GM23338 (cell line): ENCODE measurements at regions not wholly inside any gene's neighbourhood (a gene's known extent, or its start where the extent isn't known, plus 50 kb on each side); places are given as distances from the start of the nearest gene placed in this dataset.

Experiments used
- CREB1 ChIP-seq: fragments of 250-450 bp; sonication (Bioruptor Pico); IDR thresholded peaks from 2 replicates; pipeline ENCODE4 v1.5.0; 2020; ENCODE audit warnings: low read depth, mild to moderate bottlenecking, moderate library complexity
- CTCF ChIP-seq, 2 experiments: fragments of 200-600 bp in 1 of 2; sonication (generic) in 1 of 2; conservative IDR thresholded peaks; 2 replicates each; pipeline versions ENCODE4 v1.5.1 to v1.6.1; 2016 to 2017; ENCODE audit warnings: antibody characterized with exemption in 2 of 2, low read depth in 2 of 2, mild to moderate bottlenecking in 2 of 2, moderate library complexity in 1 of 2
- ETS1 ChIP-seq: IDR thresholded peaks from 2 replicates; pipeline ENCODE4 v1.6.1; 2016; ENCODE audit warnings: antibody characterized with exemption
- EZH2 ChIP-seq: fragments of 200-600 bp; sonication (generic); IDR thresholded peaks from one replicate; pipeline ENCODE4 v1.8.0; 2017; ENCODE audit warnings: antibody characterized with exemption, mild to moderate bottlenecking, low read depth; ENCODE audit not compliant: unreplicated experiment
- EZH2phosphoT487 ChIP-seq: fragments of 200-600 bp; sonication (generic); IDR thresholded peaks from one replicate; pipeline ENCODE4 v1.8.1; 2018; ENCODE audit warnings: antibody characterized with exemption; ENCODE audit not compliant: unreplicated experiment
- JUNB ChIP-seq: IDR thresholded peaks from one replicate; pipeline ENCODE4 v1.6.1; 2016; ENCODE audit warnings: antibody characterized with exemption; ENCODE audit not compliant: unreplicated experiment
- NANOG ChIP-seq: IDR thresholded peaks from 2 replicates; pipeline ENCODE4 v1.6.1; 2016; ENCODE audit warnings: antibody characterized with exemption, borderline replicate concordance
- POLR2AphosphoS5 ChIP-seq: IDR thresholded peaks from 2 replicates; pipeline ENCODE4 v1.6.1; 2016; ENCODE audit warnings: antibody characterized with exemption, low read depth
- ZNF331 ChIP-seq: fragments of 250-450 bp; sonication (Bioruptor Pico); IDR thresholded peaks from 2 replicates; pipeline ENCODE4 v1.5.0; 2020; ENCODE audit warnings: low read depth, mild to moderate bottlenecking, moderate library complexity
- TF ChIP-seq, protein P1 (sequence below): IDR thresholded peaks from one replicate; pipeline ENCODE4 v1.6.1; 2018; ENCODE audit warnings: antibody characterized with exemption; ENCODE audit not compliant: unreplicated experiment

DNA sequence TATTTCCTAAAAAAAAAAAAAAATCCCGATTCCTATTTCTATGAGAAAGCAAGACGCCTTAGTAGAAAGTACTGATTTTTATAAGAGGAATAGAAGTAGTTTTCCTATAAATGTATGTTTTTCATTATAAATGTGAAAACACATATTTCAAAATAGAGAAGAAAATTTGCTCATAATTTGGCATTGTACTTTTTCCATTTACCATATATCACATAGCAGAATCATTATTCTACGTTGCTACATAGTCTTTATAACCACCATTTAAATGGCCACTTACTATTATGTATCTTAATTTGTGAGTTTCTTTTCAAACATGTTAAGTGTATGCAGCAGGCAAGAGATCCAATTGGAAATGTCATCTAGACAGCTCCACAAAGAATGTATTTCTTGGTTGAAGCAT is 99.0 kb downstream of the CCDC34 start:
- no peak for TF ChIP-seq EZH2
- TF ChIP-seq EZH2phosphoT487 = no peak
- TF ChIP-seq CTCF (conservative IDR thresholded peaks at IDR 0.05; ENCODE audit: low read depth in 2 of 2) = no peak
- TF ChIP-seq POLR2AphosphoS5 = no peak
- TF ChIP-seq ETS1 = no peak
- TF ChIP-seq JUNB = no peak
- TF ChIP-seq CREB1 (CRISPR knock-in tag) = no peak
- TF ChIP-seq, protein P1, sequence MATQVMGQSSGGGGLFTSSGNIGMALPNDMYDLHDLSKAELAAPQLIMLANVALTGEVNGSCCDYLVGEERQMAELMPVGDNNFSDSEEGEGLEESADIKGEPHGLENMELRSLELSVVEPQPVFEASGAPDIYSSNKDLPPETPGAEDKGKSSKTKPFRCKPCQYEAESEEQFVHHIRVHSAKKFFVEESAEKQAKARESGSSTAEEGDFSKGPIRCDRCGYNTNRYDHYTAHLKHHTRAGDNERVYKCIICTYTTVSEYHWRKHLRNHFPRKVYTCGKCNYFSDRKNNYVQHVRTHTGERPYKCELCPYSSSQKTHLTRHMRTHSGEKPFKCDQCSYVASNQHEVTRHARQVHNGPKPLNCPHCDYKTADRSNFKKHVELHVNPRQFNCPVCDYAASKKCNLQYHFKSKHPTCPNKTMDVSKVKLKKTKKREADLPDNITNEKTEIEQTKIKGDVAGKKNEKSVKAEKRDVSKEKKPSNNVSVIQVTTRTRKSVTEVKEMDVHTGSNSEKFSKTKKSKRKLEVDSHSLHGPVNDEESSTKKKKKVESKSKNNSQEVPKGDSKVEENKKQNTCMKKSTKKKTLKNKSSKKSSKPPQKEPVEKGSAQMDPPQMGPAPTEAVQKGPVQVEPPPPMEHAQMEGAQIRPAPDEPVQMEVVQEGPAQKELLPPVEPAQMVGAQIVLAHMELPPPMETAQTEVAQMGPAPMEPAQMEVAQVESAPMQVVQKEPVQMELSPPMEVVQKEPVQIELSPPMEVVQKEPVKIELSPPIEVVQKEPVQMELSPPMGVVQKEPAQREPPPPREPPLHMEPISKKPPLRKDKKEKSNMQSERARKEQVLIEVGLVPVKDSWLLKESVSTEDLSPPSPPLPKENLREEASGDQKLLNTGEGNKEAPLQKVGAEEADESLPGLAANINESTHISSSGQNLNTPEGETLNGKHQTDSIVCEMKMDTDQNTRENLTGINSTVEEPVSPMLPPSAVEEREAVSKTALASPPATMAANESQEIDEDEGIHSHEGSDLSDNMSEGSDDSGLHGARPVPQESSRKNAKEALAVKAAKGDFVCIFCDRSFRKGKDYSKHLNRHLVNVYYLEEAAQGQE = no peak
- no peak for TF ChIP-seq ZNF331
- no peak for TF ChIP-seq NANOG
